Natural killer cell (primary cell): ENCODE measurements at regions not wholly inside any gene's neighbourhood (a gene's known extent, or its start where the extent isn't known, plus 50 kb on each side); places are given as distances from the start of the nearest gene placed in this dataset.

Source experiments
- ATAC-seq, 3 donors: fragments of 150-1000 bp in 2 of 3; fragments of 200-7000 bp in 1 of 3; cut with Tn5 transposase; 1 replicate in 1 of 3; 2 replicates in 2 of 3; pipeline ENCODE4 v1.10.0; 2021; ENCODE audit warnings: mild to moderate bottlenecking in 2 of 3, moderate library complexity in 2 of 3
- DNase-seq, 2 donors: peaks; one replicate each; pipeline versions ENCODE4 v3.0.0 to v3.0.0-alpha.2; 2013 to 2021; ENCODE audit warnings: mixed read lengths in 1 of 2
- H3K27ac ChIP-seq: one replicate; pipeline ENCODE4 v1.5.1; 2013; ENCODE audit warnings: mild to moderate bottlenecking, low read length
- H3K27me3 ChIP-seq: one replicate; pipeline ENCODE4 v1.6.1; 2013; ENCODE audit warnings: low read length; ENCODE audit not compliant: control insufficient read depth, insufficient read depth
- H3K36me3 ChIP-seq: one replicate; pipeline ENCODE4 v1.6.1; 2013; ENCODE audit warnings: low read length; ENCODE audit not compliant: control insufficient read depth, insufficient read depth
- H3K4me1 ChIP-seq: one replicate; pipeline ENCODE4 v1.6.1; 2013; ENCODE audit warnings: low read length; ENCODE audit not compliant: control insufficient read depth, insufficient read depth
- H3K4me3 ChIP-seq: one replicate; pipeline ENCODE4 v1.5.1; 2013; ENCODE audit warnings: low read length
- H3K9me3 ChIP-seq: one replicate; pipeline ENCODE4 v1.6.1; 2013; ENCODE audit warnings: low read length; ENCODE audit not compliant: control insufficient read depth, insufficient read depth
- H3K27ac Mint-ChIP-seq, 2 donors: one replicate each; pipeline ENCODE4 v1.8.0; 2022; ENCODE audit warnings: mild to moderate bottlenecking in 2 of 2, mixed read lengths in 2 of 2, moderate library complexity in 1 of 2
- H3K27me3 Mint-ChIP-seq, 2 donors: one replicate each; pipeline ENCODE4 v1.8.0; 2022; ENCODE audit warnings: low read depth in 2 of 2, mixed read lengths in 2 of 2
- H3K36me3 Mint-ChIP-seq: one replicate; pipeline ENCODE4 v1.8.0; 2022; ENCODE audit warnings: mixed read lengths
- H3K4me1 Mint-ChIP-seq, 2 donors: one replicate each; pipeline ENCODE4 v1.8.0; 2022; ENCODE audit warnings: mixed read lengths in 2 of 2
- H3K4me3 Mint-ChIP-seq: one replicate; pipeline ENCODE4 v1.8.0; 2022; ENCODE audit warnings: mild to moderate bottlenecking, moderate library complexity, mixed read lengths
- H3K9me3 Mint-ChIP-seq, 2 donors: one replicate each; pipeline ENCODE4 v1.8.0; 2022; ENCODE audit warnings: mixed read lengths in 2 of 2
- CTCF ChIP-seq: fragments of 200-600 bp; IDR thresholded peaks from one replicate; pipeline ENCODE4 v1.8.0; 2022; ENCODE audit warnings: antibody characterized with exemption
- WGBS: methylation state at CpG from one replicate; pipeline ENCODE4 v1.1.7; 2013; ENCODE audit warnings: missing lambda C conversion rate; ENCODE audit not compliant: insufficient coverage; 5-methylcytosine and 5-hydroxymethylcytosine counted together
- intact Hi-C: fragments of 100-400 bp; cut with micrococcal nuclease; formaldehyde crosslinking; loops from one replicate; pipeline ENCODE4 v1.14.2; 2022

GRCh38 chr1:168788258-168788657, 59.3 kb upstream of the DPT start:
- no peak for DNase-seq
- Histone ChIP-seq H3K4me1 (no peaks in the 10 kb centered on the region), H3K27me3 (no peaks in the 10 kb centered on the region), H3K27ac (no peak overlapping the region), H3K36me3 (no peaks in the 10 kb centered on the region), H3K9me3 (no peaks in the 10 kb centered on the region), H3K4me3 (no peak overlapping the region)
- ATAC-seq: no peak
- H3K36me3 Mint-ChIP-seq: no peaks in the 10 kb centered on the region
- no peak overlapping the region for H3K4me3 Mint-ChIP-seq
- intact Hi-C loops: no loop called here
- H3K9me3 Mint-ChIP-seq: no peaks in the 10 kb centered on the region
- no peak for TF ChIP-seq CTCF
- H3K27ac Mint-ChIP-seq: no peak overlapping the region
- WGBS: no CpG with 5 or more reads among the region's 1 CpG
- peaks cover 10 to 16% of the 10 kb centered on the region in 2 donors for H3K27me3 Mint-ChIP-seq
- H3K4me1 Mint-ChIP-seq: peaks cover 0 to 5% of the 10 kb centered on the region in 2 donors

GRCh38 chr1:168789501-168789900, 60.5 kb upstream of the DPT start:
- ATAC-seq (no peak), DNase-seq (no peak)
- Histone ChIP-seq H3K27ac (no peak overlapping the region), H3K9me3 (no peaks in the 10 kb centered on the region), H3K4me1 (no peaks in the 10 kb centered on the region), H3K27me3 (no peaks in the 10 kb centered on the region), H3K4me3 (no peak overlapping the region), H3K36me3 (no peaks in the 10 kb centered on the region)
- no peak overlapping the region for H3K4me3 Mint-ChIP-seq
- intact Hi-C loops: no loop called here
- peaks cover 11 to 14% of the 10 kb centered on the region in 2 donors for H3K27me3 Mint-ChIP-seq
- TF ChIP-seq CTCF: no peak
- H3K4me1 Mint-ChIP-seq: peaks cover 0 to 5% of the 10 kb centered on the region in 2 donors
- H3K27ac Mint-ChIP-seq: no peak overlapping the region
- H3K36me3 Mint-ChIP-seq: no peaks in the 10 kb centered on the region
- WGBS: 93% methylated on average over 2 of the region's 2 CpGs
- no peaks in the 10 kb centered on the region for H3K9me3 Mint-ChIP-seq

GRCh38 chr1:168792142-168792541, 63.1 kb upstream of the DPT start:
- Histone ChIP-seq H3K36me3 (no peaks in the 10 kb centered on the region), H3K27ac (no peak overlapping the region), H3K4me3 (no peak overlapping the region), H3K4me1 (no peaks in the 10 kb centered on the region), H3K9me3 (no peaks in the 10 kb centered on the region), H3K27me3 (no peaks in the 10 kb centered on the region)
- WGBS: 90% methylated on average over 3 of the region's 3 CpGs
- H3K9me3 Mint-ChIP-seq: no peaks in the 10 kb centered on the region
- intact Hi-C loops: no loop called here
- H3K4me1 Mint-ChIP-seq: peaks cover 0 to 5% of the 10 kb centered on the region in 2 donors
- TF ChIP-seq CTCF: no peak
- H3K27me3 Mint-ChIP-seq: peaks cover 11 to 12% of the 10 kb centered on the region in 2 donors
- ATAC-seq: no peak
- H3K4me3 Mint-ChIP-seq: no peak overlapping the region
- H3K27ac Mint-ChIP-seq: no peak overlapping the region
- H3K36me3 Mint-ChIP-seq: no peaks in the 10 kb centered on the region
- DNase-seq: no peak

- TF ChIP-seq CTCF: no peak
- H3K27me3 Mint-ChIP-seq: peaks cover 11 to 12% of the 10 kb centered on the region in 2 donors
- no peak overlapping the region for H3K27ac Mint-ChIP-seq
- 16% methylated on average over 2 of the region's 2 CpGs for WGBS
- no peaks in the 10 kb centered on the region for H3K9me3 Mint-ChIP-seq
- H3K36me3 Mint-ChIP-seq: no peaks in the 10 kb centered on the region
- intact Hi-C loops: no loop called here
- H3K27me3 ChIP-seq: no peaks in the 10 kb centered on the region
- no peak for DNase-seq
- H3K27ac ChIP-seq: no peak overlapping the region
- peaks cover 0 to 5% of the 10 kb centered on the region in 2 donors for H3K4me1 Mint-ChIP-seq
- no peaks in the 10 kb centered on the region for H3K4me1 ChIP-seq
- no peak for ATAC-seq
- no peak overlapping the region for H3K4me3 Mint-ChIP-seq
- no peak overlapping the region for H3K4me3 ChIP-seq
- no peaks in the 10 kb centered on the region for H3K9me3 ChIP-seq
- no peaks in the 10 kb centered on the region for H3K36me3 ChIP-seq
These were observed 63.7 kb upstream of the DPT start for GRCh38 chr1:168792592-168793125.
